Uterus (tissue), 2 donors: ENCODE measurements at regions not wholly inside any gene's neighbourhood (a gene's known extent, or its start where the extent isn't known, plus 50 kb on each side); places are given as distances from the start of the nearest gene placed in this dataset.

Experiments
- POLR2A ChIP-seq, 2 donors: fragments of 450-650 bp; IDR thresholded peaks; one replicate each; pipeline ENCODE4 v1.6.1; 2016; ENCODE audit warnings: antibody characterized with exemption in 2 of 2, mild to moderate bottlenecking in 1 of 2, moderate library complexity in 1 of 2
- TF ChIP-seq, protein P1 (sequence below), 4 experiments: fragments of 200-600 bp in 2 of 4; fragments of 450-650 bp in 2 of 4; sonication (generic) in 2 of 4; IDR thresholded peaks; one replicate each; pipeline ENCODE4 v1.5.1; 2016 to 2019; ENCODE audit warnings: antibody characterized with exemption in 4 of 4, mild to moderate bottlenecking in 2 of 4, moderate library complexity in 1 of 4

DNA sequence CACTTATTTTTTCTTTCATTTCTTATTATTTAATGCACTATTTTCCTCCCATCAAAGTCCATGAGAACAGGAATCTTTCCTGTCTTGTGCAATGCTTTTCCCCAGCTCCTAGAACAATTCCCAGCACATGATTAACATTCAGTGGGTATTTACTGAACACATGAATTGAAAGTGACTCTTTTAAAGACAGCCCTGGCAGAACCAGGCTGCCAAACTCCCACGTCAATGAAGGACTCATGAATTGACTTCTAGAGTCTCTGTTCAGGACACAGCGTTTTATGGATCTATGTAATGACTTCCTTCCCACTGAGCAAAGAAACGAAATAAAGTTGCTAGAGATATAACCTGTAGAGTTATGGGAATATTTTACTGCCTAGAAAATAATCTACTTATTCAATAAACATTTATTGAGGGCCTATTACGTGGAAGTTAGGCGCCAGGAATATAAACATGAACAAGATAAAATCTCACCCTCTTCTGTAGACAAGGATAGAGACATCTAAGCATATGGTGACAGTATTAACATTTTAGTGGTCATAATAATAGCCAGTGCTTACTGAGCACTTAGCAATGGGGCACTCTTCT is 485.9 kb upstream of the KLF4 start:
- TF ChIP-seq, protein P1, sequence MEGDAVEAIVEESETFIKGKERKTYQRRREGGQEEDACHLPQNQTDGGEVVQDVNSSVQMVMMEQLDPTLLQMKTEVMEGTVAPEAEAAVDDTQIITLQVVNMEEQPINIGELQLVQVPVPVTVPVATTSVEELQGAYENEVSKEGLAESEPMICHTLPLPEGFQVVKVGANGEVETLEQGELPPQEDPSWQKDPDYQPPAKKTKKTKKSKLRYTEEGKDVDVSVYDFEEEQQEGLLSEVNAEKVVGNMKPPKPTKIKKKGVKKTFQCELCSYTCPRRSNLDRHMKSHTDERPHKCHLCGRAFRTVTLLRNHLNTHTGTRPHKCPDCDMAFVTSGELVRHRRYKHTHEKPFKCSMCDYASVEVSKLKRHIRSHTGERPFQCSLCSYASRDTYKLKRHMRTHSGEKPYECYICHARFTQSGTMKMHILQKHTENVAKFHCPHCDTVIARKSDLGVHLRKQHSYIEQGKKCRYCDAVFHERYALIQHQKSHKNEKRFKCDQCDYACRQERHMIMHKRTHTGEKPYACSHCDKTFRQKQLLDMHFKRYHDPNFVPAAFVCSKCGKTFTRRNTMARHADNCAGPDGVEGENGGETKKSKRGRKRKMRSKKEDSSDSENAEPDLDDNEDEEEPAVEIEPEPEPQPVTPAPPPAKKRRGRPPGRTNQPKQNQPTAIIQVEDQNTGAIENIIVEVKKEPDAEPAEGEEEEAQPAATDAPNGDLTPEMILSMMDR (IDR thresholded peaks at IDR 0.05), result no peak
- TF ChIP-seq POLR2A (IDR thresholded peaks at IDR 0.05), result no peak
